ENCODE measurements at regions not wholly inside any gene's neighbourhood (a gene's known extent, or its start where the extent isn't known, plus 50 kb on each side); places are given as distances from the start of the nearest gene placed in this dataset.

DNA sequence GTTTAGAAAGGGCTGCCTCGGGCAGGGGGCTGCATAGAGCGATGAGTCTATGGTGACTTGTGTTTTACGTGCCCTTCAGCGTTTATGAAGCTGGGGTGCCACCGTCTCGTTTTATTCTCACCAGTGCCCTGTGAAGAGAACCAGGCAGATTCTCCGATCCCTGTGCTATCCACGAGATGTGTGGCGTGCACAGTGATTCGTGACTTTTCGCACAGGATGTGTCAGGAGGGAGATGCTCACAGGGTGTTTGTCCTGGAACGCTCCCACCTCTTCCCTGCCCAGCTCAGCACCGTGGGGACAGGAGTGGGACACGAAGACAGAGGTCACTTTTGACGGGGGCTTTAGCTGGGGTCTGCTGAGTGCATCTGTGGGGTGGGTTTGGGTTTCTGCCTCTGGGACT is 54.9 kb upstream of the AJAP1 start:
- TF ChIP-seq POLR2A (IDR thresholded peaks at IDR 0.05), result no peak
- TF ChIP-seq, protein P1, sequence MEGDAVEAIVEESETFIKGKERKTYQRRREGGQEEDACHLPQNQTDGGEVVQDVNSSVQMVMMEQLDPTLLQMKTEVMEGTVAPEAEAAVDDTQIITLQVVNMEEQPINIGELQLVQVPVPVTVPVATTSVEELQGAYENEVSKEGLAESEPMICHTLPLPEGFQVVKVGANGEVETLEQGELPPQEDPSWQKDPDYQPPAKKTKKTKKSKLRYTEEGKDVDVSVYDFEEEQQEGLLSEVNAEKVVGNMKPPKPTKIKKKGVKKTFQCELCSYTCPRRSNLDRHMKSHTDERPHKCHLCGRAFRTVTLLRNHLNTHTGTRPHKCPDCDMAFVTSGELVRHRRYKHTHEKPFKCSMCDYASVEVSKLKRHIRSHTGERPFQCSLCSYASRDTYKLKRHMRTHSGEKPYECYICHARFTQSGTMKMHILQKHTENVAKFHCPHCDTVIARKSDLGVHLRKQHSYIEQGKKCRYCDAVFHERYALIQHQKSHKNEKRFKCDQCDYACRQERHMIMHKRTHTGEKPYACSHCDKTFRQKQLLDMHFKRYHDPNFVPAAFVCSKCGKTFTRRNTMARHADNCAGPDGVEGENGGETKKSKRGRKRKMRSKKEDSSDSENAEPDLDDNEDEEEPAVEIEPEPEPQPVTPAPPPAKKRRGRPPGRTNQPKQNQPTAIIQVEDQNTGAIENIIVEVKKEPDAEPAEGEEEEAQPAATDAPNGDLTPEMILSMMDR (IDR thresholded peaks at IDR 0.05), result no peak

Measured in right lobe of liver (tissue), 4 donors.